T47D (cell line): ENCODE measurements at regions not wholly inside any gene's neighbourhood (a gene's known extent, or its start where the extent isn't known, plus 50 kb on each side); places are given as distances from the start of the nearest gene placed in this dataset.
A peak's percentile ranks its signal among the peaks of the same experiment; 100 is the strongest.
"Not testable (repeated sequence)": the region's sequence is repeated elsewhere in the genome, so short reads cannot be mapped to it uniquely, and the experiment has no call there.

Source experiments
- DNase-seq, 2 experiments: peaks; one replicate each; pipeline versions ENCODE4 v3.0.0 to v3.0.0-alpha.2; 2011 to 2012; ENCODE audit warnings: low read depth in 1 of 2, low spot score in 1 of 2
- JUND ChIP-seq: IDR thresholded peaks from 2 replicates; pipeline ENCODE4 v1.6.1; 2012; ENCODE audit warnings: low read depth
- in situ Hi-C: cut with HindIII; loops from 2 replicates; pipeline ENCODE4 v1.10.0; 2016; ENCODE audit warnings: low sequenced_read_pairs, low pct_unique_long_range_greater_than_20kb

- in situ Hi-C loops: no loop called here
- no peak for TF ChIP-seq JUND
- DNase-seq: no peak
Observed at GRCh38 chr6:27161603-27161945, 85.9 kb upstream of the PRSS16 start.

DNA sequence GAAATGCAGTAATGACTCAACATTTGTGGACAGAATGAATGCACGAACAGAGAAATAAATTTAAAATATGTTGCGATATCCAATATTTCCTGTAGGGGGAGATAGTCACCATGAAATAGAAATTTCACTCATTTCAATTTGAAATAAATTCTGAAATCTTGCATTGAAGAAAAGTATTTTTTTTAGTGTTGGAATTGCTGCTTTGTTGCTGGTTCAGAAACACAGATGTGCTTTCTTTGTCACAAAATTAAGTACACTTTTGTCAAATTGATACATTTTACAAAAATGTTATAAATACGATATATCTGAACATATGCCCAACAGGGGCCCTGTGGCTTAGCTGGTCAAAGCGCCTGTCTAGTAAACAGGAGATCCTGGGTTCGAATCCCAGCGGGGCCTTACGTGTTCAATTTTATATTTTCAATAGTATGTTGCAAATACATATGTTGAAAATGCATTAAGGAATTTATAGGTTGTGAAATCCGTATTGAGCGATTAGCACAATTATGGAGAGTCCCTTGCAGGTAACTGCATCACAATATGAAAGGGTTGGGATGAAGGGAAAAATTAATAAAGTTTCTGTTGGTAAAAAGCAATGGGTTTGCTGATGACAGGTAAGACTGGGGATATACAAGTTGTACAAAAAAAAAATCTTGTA, 85.4 kb upstream of the PRSS16 start:
- TF ChIP-seq JUND: no peak
- in situ Hi-C loops: no loop called here
- DNase-seq: peak in 1 of 2 experiments; percentile 66

- TF ChIP-seq JUND: no peak
- in situ Hi-C loops: no loop called here
Observed at GRCh38 chr6:27163834-27164233, 83.7 kb upstream of the PRSS16 start.

DNA sequence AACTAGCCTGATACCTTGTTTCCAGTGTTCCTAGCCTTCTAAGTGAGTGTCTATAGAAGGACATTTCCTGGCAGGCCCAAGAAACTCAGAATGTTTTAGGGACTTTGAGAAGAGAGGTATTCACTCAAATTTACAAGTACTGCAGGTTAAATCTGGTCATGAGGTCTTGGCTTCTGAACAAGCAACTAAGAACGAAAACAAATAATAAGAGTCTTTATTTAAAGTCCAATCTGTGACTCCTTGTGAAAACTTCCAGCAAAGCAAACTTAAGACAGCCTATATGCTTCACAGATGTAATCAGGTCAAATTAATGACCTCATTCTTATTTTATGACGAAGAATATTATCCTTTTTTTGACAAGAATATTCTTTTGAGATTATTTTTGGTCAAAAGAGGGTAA, 79.4 kb upstream of the PRSS16 start:
- in situ Hi-C loops: no loop called here
- no peak for TF ChIP-seq JUND
- no peak for DNase-seq

More at GRCh38 chr6:27163834-27164233, 83.7 kb upstream of the PRSS16 start:
- DNase-seq: no peak

DNA sequence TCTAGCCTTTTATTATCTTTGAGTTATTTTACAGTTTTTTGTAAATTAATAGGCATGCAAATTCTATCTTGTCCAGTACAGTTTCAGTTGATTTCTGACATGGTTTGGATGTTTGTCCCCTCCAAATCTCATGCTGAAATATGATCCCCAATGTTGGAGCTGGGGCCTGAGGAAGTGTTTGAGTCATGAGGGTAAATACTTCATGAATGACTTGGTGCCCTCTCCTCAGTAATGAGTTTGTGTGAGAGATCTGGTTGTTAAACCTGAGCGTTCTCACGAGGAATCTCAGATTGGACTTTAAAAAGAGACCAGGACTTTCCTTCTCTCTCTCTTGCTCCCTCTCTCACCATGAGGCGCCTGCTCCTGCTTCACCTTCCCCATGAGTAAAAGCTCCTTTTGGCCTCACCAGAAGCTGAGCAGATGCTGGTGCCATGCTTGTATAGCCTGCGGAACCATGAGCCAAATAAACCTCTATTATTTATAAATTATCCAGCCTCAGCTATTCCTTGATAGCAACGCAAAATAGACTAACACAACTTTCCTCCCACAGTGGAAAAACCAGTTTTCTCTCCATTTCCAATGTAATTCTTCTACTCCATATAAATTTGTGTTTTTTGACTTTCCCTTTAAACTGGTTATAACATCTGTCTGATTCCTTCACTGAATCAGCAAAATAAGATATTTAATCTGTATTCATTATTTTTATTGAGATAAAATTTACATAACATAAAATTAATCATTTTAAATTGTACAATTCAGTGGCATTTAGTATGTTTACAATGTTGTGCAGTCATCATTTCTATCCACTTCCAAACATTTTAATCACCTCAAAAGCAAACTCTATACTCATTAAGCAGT, 78.7 kb upstream of the PRSS16 start:
- TF ChIP-seq JUND: no peak
- in situ Hi-C loops: no loop called here
- DNase-seq: no peak

DNA sequence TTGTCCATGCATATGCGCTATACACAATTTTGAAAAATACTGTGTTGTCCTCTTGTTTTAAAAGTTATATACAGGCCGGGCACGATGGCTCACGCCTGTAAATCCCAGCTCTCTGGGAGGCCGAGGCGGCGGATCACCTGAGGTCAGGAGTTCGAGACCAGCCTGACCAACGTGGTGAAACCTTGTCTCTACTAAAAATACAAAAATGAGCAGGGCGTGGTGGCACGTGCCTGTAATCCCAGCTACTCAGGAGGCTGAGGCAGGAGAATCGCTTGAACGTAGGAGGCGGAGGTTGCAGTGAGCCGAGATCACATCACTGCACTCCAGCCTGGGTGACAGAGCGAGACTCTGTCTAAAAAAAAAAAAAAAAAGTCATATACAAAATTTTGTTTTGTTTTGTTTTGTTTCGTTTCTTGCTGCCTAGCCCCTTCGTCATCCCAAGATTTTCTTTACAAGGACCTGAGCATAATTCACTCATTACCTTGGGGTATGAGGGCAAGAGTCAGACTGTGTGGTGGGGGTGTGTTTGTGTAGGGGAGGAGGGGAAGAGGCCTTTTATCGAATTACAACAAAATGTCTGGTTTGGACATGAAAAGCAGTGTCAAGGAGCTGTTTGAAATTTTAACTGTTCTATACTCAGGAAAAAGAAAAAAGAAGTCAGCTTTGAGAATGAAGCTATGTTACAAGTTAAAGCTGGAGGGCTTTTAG, 74.8 kb upstream of the PRSS16 start:
- in situ Hi-C loops, DNase-seq: not testable (repeated sequence)

DNA sequence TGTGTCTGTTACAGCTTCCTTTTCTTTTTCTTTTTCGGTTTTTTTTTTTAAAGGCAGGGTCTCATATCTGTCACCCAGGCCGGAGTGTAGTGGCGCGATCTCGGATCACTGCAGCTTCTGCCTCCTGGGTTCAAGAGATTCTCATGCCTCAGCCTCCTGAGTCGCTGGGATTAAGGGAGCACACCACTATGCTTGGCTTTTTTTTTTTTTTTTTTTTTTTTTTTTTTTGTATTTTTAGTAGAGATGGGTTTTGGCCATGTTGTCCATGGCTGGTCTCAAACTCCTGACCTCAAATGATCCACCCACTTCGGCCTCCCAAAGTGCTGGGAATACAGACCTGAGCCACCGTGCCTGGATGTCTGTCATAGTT, 74.3 kb upstream of the PRSS16 start:
- DNase-seq, in situ Hi-C loops: not testable (repeated sequence)

- in situ Hi-C loops: no loop called here
- no peak for DNase-seq
- TF ChIP-seq JUND: no peak
Observed at GRCh38 chr6:27174958-27175357, 72.5 kb upstream of the PRSS16 start.

DNA sequence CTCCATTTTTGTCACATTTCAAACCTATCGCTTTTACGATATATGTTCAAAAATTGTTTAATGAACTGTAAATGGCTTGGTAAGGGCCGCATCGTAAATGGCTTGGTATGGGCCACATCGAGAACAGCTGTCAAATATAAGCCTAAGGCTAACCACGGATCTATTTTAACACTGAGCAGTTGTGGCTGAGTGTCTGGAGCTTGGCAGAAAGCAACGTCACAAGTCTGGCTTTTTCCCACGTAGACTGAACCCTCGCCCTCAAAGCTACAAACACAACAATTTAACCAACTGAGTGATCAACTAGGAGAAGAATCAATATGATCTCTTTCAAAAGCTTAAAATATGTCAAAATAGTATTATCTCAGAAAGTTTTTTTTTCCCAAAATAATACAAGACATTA, 71.4 kb upstream of the PRSS16 start:
- no peak for DNase-seq
- no peak for TF ChIP-seq JUND
- in situ Hi-C loops: no loop called here

GRCh38 chr6:27176523-27177484, 70.7 kb upstream of the PRSS16 start:
- in situ Hi-C loops: no loop called here
- DNase-seq: peak in 1 of 2 experiments; percentile 61
- TF ChIP-seq JUND: no peak

DNA sequence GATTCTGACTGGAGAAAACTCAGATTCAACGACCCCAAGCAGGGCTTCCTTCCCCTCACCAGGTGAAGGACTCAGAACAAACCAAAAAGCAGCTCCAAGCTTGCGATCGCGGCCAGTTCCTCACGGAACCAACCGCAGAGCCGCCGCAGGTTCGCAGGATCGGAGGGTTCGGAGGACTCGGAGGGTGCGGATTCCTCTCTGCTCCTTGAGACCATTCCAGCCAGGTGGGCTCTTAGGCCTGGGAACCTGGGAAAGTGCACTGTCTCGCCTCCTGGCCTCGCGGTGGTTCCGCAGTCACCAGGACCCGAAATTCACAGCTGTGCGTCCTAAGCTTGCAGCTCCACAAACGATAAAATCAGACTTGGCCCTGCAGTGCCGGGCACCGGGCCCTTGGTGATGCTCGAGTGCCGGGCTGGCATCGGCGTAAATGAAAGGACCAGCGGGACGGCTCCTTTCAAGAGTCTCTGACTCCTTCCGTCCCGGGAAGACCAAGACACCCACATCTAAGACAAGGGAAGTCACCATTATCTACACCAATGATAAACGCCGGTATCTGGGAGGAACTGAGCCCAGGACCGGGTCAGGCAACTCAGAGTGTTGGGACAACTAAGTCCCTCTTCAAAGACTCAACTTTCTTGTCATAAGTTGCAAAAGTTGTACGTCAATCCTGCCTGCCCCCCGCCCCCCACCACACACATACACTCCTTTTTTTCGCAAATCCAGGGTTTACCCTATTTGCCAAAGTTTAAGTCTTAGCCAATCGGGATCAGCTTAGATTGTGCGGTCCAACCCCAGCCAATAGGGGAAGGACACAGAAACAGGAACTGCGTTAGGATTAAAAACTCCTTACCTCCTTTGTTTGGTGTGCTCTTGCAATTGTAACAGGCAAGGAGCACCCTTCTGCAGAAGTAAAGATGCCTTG, 69.8 kb upstream of the PRSS16 start:
- peak; percentile 74 to 94 for DNase-seq
- in situ Hi-C loops: no loop called here
- TF ChIP-seq JUND: no peak

DNA sequence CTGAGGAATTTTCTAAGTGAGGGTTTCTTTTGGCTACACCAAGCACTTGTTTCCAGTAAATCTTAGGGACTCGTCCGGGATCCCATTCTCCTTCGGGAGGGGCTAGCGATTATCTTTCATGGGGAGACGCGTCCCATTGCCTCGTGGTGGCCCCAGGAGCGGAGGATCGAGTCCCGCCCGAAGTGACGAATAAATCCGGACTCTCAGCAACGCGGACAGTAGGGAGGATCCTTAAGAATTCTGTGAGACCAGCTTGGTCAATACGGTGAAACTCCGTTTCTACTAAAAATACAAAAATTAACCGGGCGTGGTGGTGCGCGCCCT, 69.1 kb upstream of the PRSS16 start:
- no peak for DNase-seq
- TF ChIP-seq JUND: no peak
- in situ Hi-C loops: no loop called here
